ENCODE measurements at regions not wholly inside any gene's neighbourhood (a gene's known extent, or its start where the extent isn't known, plus 50 kb on each side); places are given as distances from the start of the nearest gene placed in this dataset.
"Not testable (repeated sequence)": the region's sequence is repeated elsewhere in the genome, so short reads cannot be mapped to it uniquely, and the experiment has no call there.

DNA sequence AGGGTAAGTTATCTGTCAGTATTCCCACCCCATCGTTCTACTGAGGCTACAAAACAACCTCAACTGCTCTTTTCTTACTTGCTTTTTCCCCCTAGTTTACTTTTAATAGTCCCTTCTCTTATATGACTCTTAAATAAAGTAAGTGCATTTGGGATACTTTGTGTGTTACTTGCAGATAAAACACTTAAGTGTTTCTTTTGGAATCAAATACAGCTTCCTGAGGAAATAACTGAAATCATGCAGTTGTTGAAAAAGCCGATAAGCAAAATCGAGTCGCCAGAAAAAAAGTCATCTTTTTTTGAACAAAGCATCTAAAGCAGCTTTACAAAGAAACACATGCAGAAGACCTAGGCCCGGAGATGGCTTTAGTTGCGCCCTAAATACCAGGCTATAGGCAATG is 53.5 kb upstream of the EPB41L4A start:
- intact Hi-C loops (cut with DNase I), result no loop called here

DNA sequence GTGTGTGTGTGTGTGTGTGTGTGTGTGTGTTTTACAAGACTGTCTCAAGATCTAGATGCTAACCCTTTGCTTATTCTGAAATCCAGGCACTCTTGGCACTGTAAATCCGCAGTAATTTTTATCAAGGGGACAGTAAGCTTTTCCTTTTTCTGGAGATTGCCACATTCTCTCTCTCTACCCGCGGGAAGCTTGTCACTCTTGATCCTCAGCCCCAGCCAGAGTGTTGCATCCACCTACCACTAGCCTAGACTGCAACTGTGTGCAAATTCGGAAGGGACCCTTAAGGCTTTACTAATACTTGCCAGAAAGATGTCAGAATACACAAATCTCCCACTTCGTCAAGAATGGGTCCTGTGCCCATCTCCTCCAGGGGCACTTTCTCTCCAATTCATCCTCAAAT is 54.9 kb upstream of the EPB41L4A start:
- DNase-seq (ENCODE audit: low spot score), result no peak
- intact Hi-C loops (cut with DNase I), result no loop called here

More for the DNA sequence above, 53.5 kb upstream of the EPB41L4A start:
- DNase-seq (ENCODE audit: low spot score), result no peak

DNA sequence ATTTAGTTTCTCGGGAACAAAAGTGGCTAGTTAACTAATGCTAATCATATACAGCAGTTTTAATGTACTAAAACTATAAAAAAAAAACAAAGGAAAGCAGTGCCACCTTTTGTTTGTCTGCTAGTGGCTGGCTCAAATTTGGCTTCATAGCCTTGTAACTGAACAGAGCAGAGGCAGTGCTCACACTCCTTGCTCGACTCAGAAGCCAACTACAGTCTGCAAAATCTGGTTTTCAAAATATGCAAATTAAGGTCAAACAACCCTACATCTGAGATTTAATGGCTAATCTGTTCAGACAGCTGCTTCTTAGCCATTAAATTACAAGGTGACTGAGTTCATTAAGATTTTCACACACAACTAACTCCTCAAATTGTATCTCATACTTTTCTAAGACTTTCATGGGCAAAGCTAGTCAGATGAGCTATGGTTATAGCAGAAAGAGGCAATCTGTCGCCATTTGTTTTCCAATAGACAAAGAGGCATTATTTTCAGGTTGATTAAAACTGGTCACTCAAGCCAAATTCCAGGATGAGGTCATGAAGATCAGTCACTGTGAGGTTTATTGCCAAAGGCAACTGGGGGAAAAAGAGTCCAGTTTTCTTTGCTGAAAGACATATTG is 56.8 kb upstream of the EPB41L4A start:
- no peak for DNase-seq (ENCODE audit: low spot score)

DNA sequence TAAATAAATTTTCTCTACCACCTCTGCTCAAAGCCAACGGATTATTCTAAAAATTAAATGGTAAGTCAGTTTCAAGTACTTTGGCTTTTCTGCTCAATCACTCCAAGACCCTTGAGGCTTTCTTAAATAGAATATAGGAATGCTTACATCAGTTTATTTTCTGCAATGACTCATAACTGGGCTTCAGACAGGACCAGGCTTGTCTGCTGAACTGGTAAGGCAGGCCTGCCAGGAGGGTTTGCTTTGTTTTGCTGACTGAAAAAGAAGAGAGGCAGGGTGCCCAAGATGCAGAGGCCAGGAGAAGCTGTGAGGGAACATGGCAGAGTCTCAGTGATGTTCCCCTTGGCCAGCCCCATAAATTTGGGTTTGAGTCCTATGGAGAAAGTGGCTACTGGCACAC is 60.3 kb upstream of the EPB41L4A start:
- intact Hi-C loops (cut with DNase I), result no loop called here
- DNase-seq (ENCODE audit: low spot score), result no peak

More for the DNA sequence above, 56.8 kb upstream of the EPB41L4A start:
- intact Hi-C loops (cut with DNase I), result no loop called here

DNA sequence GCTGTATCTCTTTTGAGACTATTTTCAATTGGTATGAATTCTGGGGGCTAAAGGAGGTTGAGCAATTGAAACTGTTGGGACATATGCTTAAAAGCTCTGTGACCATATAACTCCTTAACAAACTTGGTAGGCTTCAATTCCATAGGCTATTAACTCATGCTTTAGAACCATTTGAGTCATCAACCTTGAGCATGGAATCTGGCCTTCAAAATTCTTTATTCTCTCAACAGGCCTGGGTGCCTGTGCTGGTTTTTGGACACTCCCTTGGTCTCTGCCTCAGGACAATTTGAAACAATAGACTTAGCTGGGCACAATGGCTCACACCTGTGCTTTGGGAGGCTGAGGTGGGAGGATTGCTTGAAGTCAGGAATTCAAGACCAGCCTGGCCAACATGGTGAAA is 61.4 kb upstream of the EPB41L4A start:
- intact Hi-C loops (cut with DNase I), result no loop called here
- DNase-seq (ENCODE audit: low spot score), result no peak

DNA sequence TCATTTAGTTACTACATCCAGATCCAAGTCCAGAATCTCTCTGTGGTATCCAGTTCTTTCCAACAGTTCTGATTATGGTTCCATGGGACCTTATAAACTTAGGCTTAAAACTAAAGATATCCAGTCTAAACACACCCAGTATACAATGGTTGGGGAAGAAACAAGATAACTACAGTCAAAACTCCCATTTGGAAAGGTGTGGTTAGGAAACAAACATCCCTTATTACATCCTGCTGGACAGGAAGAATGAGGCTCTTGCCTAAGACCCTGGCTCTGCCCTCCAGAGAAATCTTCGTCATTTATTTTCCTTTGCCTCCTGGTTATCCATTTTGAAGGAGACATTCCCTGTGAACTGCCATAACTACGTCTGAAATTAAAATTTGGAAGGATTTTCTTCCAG is 64.6 kb upstream of the EPB41L4A start:
- DNase-seq (ENCODE audit: low spot score), result no peak
- intact Hi-C loops (cut with DNase I), result no loop called here

DNA sequence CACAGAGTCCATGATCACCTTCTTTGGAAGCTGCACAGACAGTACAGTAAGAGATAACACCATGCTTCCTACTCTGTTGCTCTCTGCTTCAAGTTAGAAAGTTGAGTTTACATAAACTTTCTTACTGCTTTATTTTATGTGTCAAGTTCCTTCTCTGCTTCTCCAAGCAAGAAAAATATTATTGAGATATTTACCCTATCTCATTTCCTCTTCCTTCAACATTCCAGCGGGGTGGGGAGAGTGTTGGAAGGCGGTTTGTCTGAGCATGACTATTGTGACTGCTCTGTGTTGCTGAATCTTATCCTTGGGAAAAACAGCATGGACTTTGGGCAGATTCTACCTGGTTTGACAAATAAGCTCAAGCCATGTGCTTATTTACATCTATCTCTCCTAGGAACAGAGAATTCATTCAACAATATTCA is 66.9 kb upstream of the EPB41L4A start:
- intact Hi-C loops (cut with DNase I), result no loop called here
- no peak for DNase-seq (ENCODE audit: low spot score)

DNA sequence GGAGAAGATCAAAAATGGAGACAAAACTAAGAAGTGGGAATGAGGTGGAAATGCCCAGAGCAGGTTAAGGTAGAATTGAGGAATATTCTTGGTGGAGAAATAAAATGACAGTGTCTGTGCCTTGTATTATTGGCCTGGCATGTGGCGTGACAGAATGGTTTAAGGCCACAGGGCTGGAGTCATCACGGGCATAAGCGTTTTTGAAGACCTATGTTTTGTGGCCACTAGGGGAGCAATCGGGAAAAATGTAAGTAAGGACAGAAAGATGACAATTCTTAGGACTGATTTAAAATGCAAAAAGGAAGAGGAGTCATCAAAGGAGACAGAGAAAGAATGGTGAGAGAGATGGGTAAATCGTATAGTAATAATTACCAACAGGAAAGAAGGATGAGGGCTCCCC is 72.2 kb upstream of the EPB41L4A start:
- intact Hi-C loops (cut with DNase I), result no loop called here
- DNase-seq (ENCODE audit: low spot score), result no peak

DNA sequence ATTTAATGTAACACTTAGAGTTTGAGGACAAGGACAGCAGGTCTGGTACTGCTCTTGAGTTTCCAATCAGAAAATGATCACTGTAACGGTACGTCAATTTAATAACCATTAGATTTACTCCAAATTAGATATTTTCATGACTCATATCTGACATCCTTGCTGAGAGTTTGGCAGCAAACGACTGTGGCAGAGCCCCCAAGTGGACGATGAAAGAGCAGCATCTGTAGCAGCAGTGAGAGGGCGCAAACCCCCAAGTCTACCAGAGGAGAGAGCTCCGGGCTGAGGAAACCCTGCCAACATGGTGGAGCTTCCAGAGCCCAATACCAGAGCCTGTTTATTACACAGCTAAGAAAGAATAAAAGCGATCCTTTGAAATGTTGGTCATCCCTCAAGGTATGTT is 73.2 kb upstream of the EPB41L4A start:
- intact Hi-C loops (cut with DNase I), result no loop called here
- no peak for DNase-seq (ENCODE audit: low spot score)

DNA sequence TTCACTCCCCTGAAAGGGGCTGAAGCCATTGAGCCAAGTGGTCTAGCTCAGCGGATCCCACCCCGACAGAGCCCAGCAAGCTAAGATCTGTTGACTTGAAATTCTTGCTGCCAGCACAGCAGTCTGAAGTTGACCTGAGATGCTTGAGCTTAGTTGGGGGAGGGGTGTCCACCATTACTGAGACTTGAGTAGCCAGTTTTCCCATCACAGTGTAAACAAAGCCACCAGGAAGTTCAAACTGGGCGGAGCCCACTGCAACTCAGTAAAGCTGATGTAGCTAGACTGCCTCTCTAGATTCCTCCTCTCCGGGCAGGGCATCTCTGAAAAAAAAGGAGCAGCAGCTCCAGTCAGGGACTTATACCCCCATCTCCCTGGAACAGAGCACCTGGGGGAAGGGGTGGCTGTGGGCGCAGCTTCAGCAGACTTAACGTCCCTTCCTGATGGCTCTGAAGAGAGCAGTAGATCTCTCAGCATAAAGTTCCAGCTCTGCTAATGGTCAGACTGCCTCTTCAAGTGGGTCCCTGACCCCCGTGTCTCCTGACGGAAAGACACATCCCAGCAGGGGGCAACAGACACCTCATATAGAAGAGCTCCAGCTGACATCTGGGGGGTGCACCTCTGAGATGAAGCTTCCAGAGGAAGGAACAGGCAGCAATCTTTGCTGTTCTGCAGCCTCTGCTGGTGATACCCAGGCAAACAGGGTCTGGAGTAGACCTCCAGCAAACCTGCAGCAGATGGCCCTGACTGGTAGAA is 84.8 kb upstream of the EPB41L4A start:
- intact Hi-C loops (cut with DNase I); DNase-seq (ENCODE audit: low spot score): not testable (repeated sequence)

DNA sequence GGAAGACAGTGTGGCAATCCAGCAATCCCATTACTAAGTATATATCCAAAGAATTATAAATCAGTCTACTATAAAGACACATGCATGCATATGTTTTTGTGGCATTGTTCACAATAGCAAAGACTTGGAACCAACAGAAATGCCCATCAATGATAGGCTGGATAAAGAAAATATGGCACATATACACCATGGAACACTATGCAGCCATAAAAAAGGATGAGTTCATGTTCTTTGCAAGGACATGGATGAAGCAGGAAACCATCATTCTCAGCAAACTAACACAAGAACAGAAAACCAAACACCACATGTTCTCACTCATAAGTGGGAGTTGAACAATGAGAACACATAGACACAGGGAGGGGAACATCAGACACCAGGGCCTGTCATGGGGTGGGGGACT is 90.0 kb upstream of the EPB41L4A start:
- intact Hi-C loops (cut with DNase I); DNase-seq (ENCODE audit: low spot score): not testable (repeated sequence)

DNA sequence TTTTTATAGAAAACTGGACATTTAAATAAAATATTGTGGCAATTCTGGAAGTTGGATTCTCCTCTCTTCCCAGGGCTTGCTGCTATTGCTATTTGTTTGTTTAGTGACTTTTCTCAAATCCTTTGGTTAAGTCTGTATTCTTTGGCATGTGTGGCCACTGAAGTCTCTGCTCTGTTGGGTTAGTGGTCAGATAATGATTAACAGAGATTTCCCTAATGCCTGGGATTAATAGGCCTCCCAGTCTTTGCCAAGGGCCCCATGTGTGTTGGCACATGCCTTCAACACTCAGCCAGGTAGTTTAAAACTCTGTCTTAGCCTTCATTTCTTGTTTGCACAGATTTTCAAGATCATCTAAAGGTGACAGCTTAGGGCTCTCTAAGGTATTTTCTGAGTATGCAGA is 92.8 kb upstream of the EPB41L4A start:
- intact Hi-C loops (cut with DNase I), result no loop called here
- DNase-seq (ENCODE audit: low spot score), result no peak

DNA sequence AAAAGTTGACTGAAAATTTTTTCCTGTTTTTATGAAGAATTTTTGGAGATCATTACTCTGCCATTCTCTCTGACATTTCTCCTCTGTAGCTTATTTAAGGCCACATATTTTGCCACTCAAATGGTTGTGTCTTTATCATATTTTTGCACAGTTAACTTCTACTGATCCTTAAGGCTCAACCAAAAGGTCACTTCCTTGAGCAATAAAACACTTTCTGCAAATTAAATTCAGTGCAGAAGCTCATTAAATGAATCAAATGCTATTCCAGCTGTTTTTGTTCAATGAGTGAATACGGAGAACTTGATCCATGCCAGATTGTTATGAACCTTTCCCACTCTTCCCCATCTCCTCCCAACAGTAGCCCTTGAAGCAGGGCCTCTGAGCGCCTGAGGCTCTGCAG is 93.8 kb upstream of the EPB41L4A start:
- intact Hi-C loops (cut with DNase I), result no loop called here
- no peak for DNase-seq (ENCODE audit: low spot score)

DNA sequence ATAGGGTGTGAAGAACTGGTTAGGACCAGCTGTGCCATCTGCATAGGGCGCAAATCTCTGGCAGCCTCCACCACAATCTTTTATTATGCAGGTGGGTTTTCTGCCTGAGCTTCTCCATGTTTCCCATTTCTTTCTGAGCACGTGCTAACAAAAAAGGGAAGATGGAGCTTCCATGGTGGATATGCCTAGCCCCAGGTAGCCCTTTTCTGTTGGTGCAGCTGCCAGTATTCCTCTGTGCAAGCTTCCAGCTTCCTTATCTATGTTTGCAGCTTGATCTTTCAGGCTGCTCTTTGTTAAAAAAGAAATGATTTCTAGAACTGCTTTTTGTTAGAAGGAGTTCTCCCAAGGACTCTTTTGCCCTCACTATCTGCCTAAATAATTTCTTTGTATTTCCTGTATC is 95.0 kb upstream of the EPB41L4A start:
- DNase-seq (ENCODE audit: low spot score), result no peak
- intact Hi-C loops (cut with DNase I), result no loop called here

DNA sequence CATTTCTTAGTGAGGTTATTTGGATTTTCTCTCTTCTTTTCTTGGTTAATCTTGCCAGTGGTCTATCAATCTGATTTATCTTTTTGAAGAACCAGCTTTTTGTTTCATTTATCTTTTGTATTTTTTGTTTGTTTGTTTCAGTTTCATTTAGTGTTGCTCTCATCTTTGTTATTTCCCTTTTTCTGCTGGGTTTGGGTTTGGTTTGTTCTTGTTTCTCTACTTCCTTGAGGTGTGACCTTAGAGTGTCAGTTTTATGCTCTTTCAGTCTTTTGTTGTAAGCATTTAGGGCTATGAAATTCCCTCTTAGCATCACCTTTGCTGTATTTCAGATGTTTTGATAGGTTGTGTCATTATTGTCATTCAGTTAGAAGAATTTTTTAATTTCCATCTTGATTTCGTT is 101.4 kb upstream of the EPB41L4A start:
- DNase-seq (ENCODE audit: low spot score); intact Hi-C loops (cut with DNase I): not testable (repeated sequence)

DNA sequence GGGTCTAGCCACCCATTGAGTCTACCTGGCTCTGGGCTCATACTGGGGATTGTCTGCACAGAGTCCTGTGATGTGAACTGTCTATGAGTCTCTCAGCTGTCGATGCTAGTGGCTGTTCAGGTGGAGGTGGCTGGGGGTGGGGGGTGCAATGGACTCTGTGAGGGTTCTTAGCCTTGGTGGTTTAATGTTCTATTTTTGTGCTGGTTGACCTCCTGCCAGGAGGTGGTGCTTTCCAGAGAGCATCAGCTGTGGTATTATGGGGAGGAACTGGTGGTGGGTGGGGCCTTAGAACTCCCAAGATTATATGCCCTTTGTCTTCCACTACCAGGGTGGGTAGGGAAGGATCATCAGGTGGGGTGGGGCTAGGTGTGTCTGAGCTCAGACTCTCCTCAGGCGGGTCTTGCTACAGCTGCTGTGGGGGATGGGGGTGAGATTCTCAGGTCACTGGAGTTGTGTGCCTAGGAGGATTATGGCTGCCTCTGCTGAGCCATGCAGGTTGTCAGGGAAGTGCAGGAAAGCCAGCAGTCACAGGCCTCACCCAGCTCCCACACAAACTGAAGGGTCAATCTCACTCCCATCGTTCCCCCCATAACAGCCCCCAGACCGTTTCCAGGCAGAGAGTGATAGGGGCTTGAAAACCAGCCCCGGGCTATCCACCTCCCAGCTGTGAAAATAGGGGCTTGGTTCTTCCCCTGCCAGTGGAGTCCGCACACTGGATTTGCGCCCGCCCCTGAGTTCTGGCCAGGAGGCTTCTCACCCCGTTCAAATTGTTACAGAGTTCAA is 104.0 kb upstream of the EPB41L4A start:
- DNase-seq (ENCODE audit: low spot score); intact Hi-C loops (cut with DNase I): not testable (repeated sequence)

DNA sequence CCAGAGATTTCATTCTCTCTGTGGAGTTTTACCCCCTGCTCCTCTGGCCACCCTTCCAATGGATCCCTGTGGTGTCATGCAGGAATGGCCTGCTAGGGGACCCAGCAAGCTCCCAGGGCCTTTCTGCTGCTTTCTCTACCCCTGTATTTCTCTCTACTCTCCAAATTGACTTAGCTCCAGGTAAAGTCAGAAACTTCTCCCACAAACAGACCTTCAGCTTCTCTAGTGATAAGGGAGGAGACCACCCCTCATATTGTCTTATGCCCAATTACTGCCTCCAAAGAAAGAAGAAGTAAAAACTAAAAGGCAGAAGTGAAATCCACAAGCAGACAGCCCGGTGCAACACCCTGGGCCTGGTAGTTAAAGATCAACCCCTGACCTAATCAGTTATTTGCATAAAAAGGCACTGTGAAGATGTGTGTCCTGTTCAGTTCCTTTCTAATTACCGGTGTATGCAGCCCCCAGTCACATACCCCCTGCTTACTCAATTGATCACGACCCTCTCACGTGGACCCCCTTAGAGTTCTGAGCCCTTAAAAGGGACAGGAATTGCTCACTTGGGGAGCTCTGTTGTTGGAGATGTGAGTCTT is 104.7 kb upstream of the EPB41L4A start:
- intact Hi-C loops (cut with DNase I), result not testable (repeated sequence)

DNA sequence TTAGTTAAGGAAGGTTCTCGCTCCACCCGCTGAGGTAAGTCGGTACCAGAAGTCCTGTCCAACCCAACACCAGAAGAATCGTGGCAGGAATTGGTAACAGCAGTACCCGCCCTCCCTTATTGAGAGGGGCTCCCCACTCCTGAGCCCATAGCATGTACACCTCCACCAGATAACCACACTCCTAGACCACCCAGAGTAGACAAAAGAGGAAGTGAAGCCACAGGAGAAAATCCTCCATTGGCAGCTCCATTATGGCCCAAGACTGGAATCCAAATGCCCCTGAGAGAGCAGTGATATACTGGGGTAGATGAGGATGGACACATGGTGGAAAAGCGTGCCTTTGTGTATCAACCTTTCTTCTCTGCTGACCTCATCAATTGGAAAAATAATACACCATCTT is 106.1 kb upstream of the EPB41L4A start:
- intact Hi-C loops (cut with DNase I), result no loop called here
- no peak for DNase-seq (ENCODE audit: low spot score)

More for the DNA sequence above, 104.7 kb upstream of the EPB41L4A start:
- not testable (repeated sequence) for DNase-seq (ENCODE audit: low spot score)

DNA sequence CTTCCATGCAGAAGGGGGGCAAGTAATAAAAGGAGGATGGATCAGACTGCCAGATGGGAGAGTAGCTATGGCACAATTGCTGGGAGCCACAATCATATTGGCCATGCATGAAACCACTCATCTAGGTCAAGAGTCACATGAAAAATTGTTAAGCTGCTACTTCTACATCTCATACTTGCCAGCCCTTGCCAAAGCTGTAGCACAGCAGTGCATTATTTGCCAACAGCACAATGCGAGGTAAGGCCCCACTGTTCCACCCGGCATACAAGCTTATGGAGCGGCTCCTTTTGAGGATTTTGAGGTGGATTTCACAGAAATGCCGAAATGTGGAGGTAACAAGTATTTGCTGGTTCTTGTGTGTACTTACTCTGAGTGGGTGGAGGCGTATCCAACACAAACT is 109.9 kb upstream of the EPB41L4A start:
- DNase-seq (ENCODE audit: low spot score), result no peak
- intact Hi-C loops (cut with DNase I), result no loop called here

DNA sequence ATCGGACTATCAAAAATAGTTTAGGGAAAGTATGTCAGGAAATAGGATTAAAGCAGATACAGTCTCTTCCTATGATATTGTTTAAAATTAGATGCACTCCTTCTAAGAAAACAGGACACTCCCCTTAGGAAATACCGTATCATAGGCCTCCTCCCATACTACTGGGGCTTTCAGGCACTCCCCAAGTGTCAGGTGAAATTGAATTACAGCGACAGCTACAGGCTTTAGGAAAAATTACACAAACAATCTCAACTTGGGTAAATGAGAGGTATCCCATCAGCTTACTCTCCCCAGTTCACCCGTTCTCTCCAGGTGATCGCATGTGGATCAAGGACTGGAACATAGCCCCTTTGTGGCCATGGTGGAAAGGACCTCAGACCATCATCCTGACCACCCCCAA is 110.4 kb upstream of the EPB41L4A start:
- intact Hi-C loops (cut with DNase I), result no loop called here
- no peak for DNase-seq (ENCODE audit: low spot score)

Data from posterior vena cava (tissue), 2 donors.